ENCODE measurements at regions not wholly inside any gene's neighbourhood (a gene's known extent, or its start where the extent isn't known, plus 50 kb on each side); places are given as distances from the start of the nearest gene placed in this dataset.
"Not testable (repeated sequence)": the region's sequence is repeated elsewhere in the genome, so short reads cannot be mapped to it uniquely, and the experiment has no call there.

DNA sequence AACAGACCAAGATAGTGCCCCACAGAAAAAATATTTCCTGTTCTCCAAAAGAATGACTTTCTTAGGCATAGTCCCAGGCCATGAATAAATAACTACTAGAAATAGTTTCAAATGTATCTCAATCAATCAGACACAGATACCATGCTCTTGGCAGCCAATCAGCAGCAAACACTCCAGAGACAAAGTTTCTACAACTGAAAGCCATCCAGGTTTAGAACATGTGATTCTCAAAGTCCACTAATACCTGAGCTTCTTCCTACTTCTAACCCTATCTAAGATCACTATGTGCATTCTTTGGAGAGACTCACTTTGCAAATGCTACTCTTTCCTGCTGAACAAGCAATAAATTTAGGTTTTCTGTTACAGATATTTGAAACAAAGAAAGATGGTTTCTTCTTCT is 425.8 kb upstream of the GRIN3A start:
- H3K4me3 ChIP-seq (ENCODE audit: control insufficient read depth, low read depth, low read length), result no peak overlapping the region
- DNase-seq (ENCODE audit: low read depth), result no peak
- TF ChIP-seq, protein P1, sequence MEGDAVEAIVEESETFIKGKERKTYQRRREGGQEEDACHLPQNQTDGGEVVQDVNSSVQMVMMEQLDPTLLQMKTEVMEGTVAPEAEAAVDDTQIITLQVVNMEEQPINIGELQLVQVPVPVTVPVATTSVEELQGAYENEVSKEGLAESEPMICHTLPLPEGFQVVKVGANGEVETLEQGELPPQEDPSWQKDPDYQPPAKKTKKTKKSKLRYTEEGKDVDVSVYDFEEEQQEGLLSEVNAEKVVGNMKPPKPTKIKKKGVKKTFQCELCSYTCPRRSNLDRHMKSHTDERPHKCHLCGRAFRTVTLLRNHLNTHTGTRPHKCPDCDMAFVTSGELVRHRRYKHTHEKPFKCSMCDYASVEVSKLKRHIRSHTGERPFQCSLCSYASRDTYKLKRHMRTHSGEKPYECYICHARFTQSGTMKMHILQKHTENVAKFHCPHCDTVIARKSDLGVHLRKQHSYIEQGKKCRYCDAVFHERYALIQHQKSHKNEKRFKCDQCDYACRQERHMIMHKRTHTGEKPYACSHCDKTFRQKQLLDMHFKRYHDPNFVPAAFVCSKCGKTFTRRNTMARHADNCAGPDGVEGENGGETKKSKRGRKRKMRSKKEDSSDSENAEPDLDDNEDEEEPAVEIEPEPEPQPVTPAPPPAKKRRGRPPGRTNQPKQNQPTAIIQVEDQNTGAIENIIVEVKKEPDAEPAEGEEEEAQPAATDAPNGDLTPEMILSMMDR (IDR thresholded peaks at IDR 0.05; ENCODE audit: control insufficient read depth, insufficient read depth, low read depth, low read length, missing control alignments), result no peak

DNA sequence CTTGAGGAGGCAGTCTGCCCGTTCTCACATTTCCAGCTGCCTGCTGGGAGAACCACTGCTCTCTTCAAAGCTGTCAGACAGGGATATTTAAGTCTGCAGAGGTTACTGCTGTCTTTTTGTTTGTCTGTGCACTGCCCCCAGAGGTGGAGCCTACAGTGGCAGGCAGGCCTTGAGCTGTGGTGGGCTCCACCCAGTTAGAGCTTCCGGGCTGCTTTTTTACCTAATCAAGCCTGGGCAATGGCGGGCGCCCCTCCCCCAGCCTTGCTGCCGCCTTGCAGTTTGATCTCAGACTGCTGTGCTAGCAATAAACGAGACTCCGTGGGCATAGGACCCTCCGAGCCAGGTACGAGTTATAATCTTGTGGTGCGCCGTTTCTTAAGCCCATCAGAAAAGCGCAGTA is 414.6 kb upstream of the GRIN3A start:
- H3K4me3 ChIP-seq (ENCODE audit: control insufficient read depth, low read depth, low read length); DNase-seq (ENCODE audit: low read depth): not testable (repeated sequence)

DNA sequence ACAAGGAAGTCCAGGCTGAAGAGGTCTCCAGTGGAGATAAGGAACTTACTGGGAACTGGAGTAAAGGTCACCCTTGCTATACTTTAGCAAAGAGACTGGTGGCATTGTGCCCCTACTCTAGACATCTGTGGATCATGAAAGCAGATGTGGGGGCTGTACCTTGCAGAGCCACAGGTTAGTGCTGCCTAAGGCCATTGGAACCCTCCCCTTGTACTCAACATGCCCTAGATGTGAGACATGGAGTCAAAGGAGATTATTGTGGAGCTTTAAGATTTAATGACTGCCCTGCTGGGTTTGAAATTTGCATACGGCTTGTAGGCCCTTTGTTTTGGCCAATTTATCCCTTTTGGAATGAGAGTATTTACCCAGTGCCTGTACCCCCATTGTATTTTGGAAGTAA is 397.3 kb upstream of the GRIN3A start:
- TF ChIP-seq, protein P1 (IDR thresholded peaks at IDR 0.05; ENCODE audit: control insufficient read depth, insufficient read depth, low read depth, low read length, missing control alignments), result no peak
- no peak for DNase-seq (ENCODE audit: low read depth)
- H3K4me3 ChIP-seq (ENCODE audit: control insufficient read depth, low read depth, low read length), result no peak overlapping the region

DNA sequence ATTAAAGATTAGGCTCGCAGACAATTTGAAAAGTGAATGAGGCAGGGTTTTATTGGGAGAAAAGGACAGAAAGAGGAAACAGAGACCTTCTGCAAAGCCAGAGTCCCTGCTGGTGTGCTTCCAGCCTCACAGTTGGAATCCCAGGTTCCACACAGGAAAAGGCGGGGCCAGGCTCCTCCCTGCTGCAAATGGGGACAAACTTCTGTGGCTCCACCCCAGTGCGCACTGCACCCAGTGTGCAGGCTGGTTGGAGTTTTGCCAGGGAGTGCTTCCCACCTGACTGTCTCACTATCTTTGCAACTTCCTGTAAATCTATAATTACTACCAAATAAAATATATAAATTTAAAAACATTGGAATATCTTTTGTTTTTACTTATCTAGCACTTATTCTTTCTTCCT is 386.0 kb upstream of the GRIN3A start:
- DNase-seq (ENCODE audit: low read depth), result no peak

DNA sequence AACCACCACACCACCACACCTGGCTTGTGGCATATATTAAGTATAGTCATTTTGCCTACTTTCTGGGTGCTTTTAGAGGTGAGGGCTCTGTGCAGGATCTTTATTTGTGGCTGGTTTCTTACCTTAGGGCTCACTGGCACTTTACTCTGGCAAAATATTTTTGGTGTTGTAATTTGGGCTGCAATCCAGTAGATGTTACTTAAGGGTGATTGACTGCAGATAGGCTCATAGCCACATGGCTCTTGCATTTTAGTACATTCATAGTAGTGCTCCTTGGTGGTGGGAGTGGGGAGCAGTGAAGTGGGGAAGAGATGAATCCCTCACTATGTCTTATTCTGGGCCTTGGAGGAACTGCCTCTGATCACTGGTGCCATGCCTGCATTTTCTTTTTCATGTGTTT is 376.1 kb upstream of the GRIN3A start:
- TF ChIP-seq, protein P1 (IDR thresholded peaks at IDR 0.05; ENCODE audit: control insufficient read depth, insufficient read depth, low read depth, low read length, missing control alignments), result no peak
- no peak for DNase-seq (ENCODE audit: low read depth)

More for the DNA sequence above, 386.0 kb upstream of the GRIN3A start:
- H3K4me3 ChIP-seq (ENCODE audit: control insufficient read depth, low read depth, low read length), result no peak overlapping the region
- TF ChIP-seq, protein P1 (IDR thresholded peaks at IDR 0.05; ENCODE audit: control insufficient read depth, insufficient read depth, low read depth, low read length, missing control alignments), result no peak

DNA sequence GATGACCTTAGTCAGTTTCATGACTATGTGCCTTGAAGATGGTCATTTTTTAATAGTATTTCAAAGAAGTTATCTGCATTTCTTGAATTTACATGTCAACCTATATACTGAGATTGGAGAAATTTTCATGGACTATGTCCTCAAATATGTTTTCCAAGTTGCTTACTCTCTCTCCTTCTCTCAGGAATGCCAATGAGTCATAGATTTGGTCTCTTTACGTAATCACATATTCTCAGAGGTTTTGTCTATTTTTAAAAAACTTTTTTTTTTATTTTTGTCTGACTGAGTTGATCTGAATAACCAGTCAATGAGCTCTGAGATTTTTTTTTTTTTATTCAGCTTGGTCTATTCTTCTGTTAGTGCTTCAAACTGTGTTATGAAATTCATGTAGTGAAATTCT is 374.7 kb upstream of the GRIN3A start:
- H3K4me3 ChIP-seq (ENCODE audit: control insufficient read depth, low read depth, low read length), result no peak overlapping the region
- TF ChIP-seq, protein P1 (IDR thresholded peaks at IDR 0.05; ENCODE audit: control insufficient read depth, insufficient read depth, low read depth, low read length, missing control alignments), result no peak
- DNase-seq (ENCODE audit: low read depth), result no peak

More for the DNA sequence above, 376.1 kb upstream of the GRIN3A start:
- no peak overlapping the region for H3K4me3 ChIP-seq (ENCODE audit: control insufficient read depth, low read depth, low read length)

DNA sequence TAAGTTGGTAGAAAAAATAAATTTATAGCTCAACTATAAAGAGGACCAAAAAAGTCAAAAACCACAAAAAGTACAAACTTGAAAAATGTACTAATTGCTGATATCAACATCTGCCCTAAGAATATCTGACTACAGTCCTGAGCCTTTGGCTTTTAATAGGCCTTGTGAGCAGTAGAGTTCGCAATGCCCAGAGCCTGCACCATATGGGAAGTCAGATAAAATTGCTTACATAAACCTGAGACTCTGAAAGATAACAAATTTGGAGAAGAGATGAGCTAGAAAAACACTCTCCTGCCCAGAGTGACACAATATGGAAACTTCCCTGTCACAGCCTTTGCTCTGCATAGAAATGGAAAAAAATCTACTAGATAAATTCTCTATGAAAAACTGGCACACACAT is 368.0 kb upstream of the GRIN3A start:
- DNase-seq (ENCODE audit: low read depth), result no peak
- TF ChIP-seq, protein P1 (IDR thresholded peaks at IDR 0.05; ENCODE audit: control insufficient read depth, insufficient read depth, low read depth, low read length, missing control alignments), result no peak
- no peak overlapping the region for H3K4me3 ChIP-seq (ENCODE audit: control insufficient read depth, low read depth, low read length)
